Psoas muscle (tissue), 7 donors: ENCODE measurements at regions not wholly inside any gene's neighbourhood (a gene's known extent, or its start where the extent isn't known, plus 50 kb on each side); places are given as distances from the start of the nearest gene placed in this dataset.

ENCODE experiments used
- ATAC-seq, 4 donors: fragments of 200-7000 bp; cut with Tn5 transposase; one replicate each; pipeline ENCODE4 v1.9.1; 2020; ENCODE audit warnings: moderate library complexity in 3 of 4, mild to moderate bottlenecking in 2 of 4
- DNase-seq, 2 donors: peaks; one replicate each; pipeline ENCODE4 v3.0.0-alpha.2; 2020
- H3K27ac ChIP-seq: fragments of 200-600 bp; one replicate; pipeline ENCODE4 v1.8.0; 2022
- H3K27me3 ChIP-seq, 3 donors: fragments of 200-600 bp in 1 of 3; one replicate each; pipeline versions ENCODE4 v1.6.1 to v1.8.0; 2013 to 2022; ENCODE audit warnings: low read length in 2 of 3, mild to moderate bottlenecking in 2 of 3, moderate library complexity in 1 of 3; ENCODE audit not compliant: insufficient read depth in 3 of 3
- H3K36me3 ChIP-seq, 2 donors: fragments of 200-600 bp in 1 of 2; one replicate each; pipeline versions ENCODE4 v1.6.1 to v1.8.0; 2013 to 2022; ENCODE audit warnings: low read depth in 1 of 2, mild to moderate bottlenecking in 1 of 2, moderate library complexity in 1 of 2; ENCODE audit not compliant: insufficient read depth in 1 of 2
- H3K4me1 ChIP-seq: fragments of 200-600 bp; one replicate; pipeline ENCODE4 v1.8.0; 2022
- H3K4me3 ChIP-seq: fragments of 200-600 bp; one replicate; pipeline ENCODE4 v1.8.0; 2022; ENCODE audit warnings: mild to moderate bottlenecking
- H3K9me3 ChIP-seq: fragments of 200-600 bp; one replicate; pipeline ENCODE4 v1.8.0; 2022
- WGBS, 3 donors: extraction: QIAGEN DNeasy Blood & Tissue Kit; methylation state at CpG; one replicate each; pipeline versions ENCODE4 v1.1.6 to v1.1.7; 2013; 5-methylcytosine and 5-hydroxymethylcytosine counted together
- intact Hi-C, 2 donors: fragments of 100-400 bp; cut with DNase I; formaldehyde crosslinking; loops; one replicate each; pipeline versions ENCODE4 v1.11.0 to v1.14.2; 2022
- TF ChIP-seq, protein P1 (sequence below): fragments of 200-600 bp; IDR thresholded peaks from one replicate; pipeline ENCODE4 v1.8.0; 2022; ENCODE audit warnings: antibody characterized with exemption
- donor health status: healthy with polysubstance abuse.
- donor health status: DM: no; HTN: no; CAD: no; lungs with moderate emphysema.
- donor health status: Bipolar disorder and iron deficiency.
- donor health status: healthy.
- donor health status: DM: yes; HTN: yes; CAD: no.
- donor health status: DM: no; HTN: no; CAD: no.
- donor health status: DM: yes; HTN: yes; CAD: no.

DNA sequence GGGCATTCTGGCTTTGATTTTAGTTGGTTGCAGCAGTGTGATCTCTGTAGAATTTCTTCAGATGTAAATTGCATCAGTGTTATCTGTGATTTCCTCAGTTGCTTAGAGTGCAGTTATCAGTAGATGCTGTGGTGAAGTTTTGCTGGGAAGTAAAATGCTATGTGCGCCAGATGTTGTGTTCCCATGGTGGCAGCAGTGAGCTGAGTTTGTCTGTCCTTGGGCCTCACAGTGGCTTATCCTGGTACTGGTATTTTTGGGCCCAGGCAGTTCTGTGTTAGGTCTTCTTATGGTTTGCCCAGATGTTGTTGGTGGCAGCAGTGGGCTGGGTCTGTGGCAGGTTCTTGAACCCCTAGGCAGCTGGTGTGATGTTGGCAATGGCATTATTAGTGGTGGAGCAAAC is 1242.1 kb downstream of the PLA2G4A start:
- DNase-seq (no peak), ATAC-seq (no peak)
- Histone ChIP-seq H3K27ac (no peak overlapping the region), H3K36me3 (no peaks in the 10 kb centered on the region), H3K4me1 (no peaks in the 10 kb centered on the region), H3K27me3 (peaks cover 0 to 3% (median 0%) of the 10 kb centered on the region in 3 donors), H3K9me3 (peaks cover 6% of the 10 kb centered on the region), H3K4me3 (no peak overlapping the region)
- 37 to 100% (median 98%) methylated on average over 1 of the region's 1 CpG for WGBS, 3 donors
- intact Hi-C loops = no loop called here
- TF ChIP-seq, protein P1, sequence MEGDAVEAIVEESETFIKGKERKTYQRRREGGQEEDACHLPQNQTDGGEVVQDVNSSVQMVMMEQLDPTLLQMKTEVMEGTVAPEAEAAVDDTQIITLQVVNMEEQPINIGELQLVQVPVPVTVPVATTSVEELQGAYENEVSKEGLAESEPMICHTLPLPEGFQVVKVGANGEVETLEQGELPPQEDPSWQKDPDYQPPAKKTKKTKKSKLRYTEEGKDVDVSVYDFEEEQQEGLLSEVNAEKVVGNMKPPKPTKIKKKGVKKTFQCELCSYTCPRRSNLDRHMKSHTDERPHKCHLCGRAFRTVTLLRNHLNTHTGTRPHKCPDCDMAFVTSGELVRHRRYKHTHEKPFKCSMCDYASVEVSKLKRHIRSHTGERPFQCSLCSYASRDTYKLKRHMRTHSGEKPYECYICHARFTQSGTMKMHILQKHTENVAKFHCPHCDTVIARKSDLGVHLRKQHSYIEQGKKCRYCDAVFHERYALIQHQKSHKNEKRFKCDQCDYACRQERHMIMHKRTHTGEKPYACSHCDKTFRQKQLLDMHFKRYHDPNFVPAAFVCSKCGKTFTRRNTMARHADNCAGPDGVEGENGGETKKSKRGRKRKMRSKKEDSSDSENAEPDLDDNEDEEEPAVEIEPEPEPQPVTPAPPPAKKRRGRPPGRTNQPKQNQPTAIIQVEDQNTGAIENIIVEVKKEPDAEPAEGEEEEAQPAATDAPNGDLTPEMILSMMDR = no peak

DNA sequence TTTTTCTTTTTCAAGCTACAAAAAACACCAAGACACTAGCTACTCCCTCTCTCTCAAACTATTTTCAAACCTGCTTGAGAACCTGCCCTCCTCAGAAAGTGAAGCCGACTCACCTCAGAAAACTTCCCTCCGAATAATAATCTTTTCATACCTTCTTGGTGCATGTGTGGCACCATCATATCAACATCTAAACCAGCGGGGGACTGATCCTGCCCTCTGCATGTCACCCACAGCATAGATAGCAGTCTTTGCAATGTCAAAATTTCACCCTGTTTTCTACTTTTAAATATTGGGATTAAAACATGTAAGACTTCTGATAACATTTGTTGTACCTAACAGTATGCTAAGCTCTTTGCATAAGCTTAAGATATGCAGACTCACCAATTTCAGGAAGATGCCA is 1260.3 kb downstream of the PLA2G4A start:
- TF ChIP-seq, protein P1 = no peak
- WGBS, 3 donors = 51 to 63% (median 62%) methylated on average over 3 of the region's 3 CpGs
- intact Hi-C loops = no loop called here
- peaks cover 0 to 2% (median 0%) of the 10 kb centered on the region in 3 donors for H3K27me3 ChIP-seq
- H3K4me1 ChIP-seq = no peaks in the 10 kb centered on the region
- DNase-seq (no peak), ATAC-seq (no peak)
- H3K9me3 ChIP-seq = no peaks in the 10 kb centered on the region
- H3K36me3 ChIP-seq = no peaks in the 10 kb centered on the region
- no peak overlapping the region for H3K4me3 ChIP-seq
- no peak overlapping the region for H3K27ac ChIP-seq

DNA sequence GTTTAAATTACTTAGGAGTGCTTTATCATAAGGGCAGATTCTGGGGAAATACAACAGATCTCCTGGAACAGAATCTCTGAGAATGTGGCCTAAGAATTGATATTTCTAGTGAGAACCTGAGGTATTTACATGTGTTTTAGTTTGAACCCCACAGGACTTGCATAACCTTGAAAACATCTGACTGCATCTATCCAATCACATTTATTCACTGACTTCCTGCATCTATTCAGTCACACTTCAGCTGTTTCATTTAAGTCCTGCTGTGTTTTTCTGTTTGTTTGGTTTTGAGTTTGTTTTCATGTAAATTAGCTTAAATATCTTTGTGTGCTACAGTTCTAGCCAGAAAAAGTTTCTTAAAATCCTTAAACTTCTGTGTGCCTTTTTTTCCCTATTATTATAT is 1260.7 kb downstream of the PLA2G4A start:
- no peak for DNase-seq
- no peak overlapping the region for H3K27ac ChIP-seq
- peaks cover 0 to 2% (median 0%) of the 10 kb centered on the region in 3 donors for H3K27me3 ChIP-seq
- no peaks in the 10 kb centered on the region for H3K36me3 ChIP-seq
- ATAC-seq = no peak
- H3K9me3 ChIP-seq = no peaks in the 10 kb centered on the region
- TF ChIP-seq, protein P1 = no peak
- no peak overlapping the region for H3K4me3 ChIP-seq
- intact Hi-C loops = no loop called here
- no peaks in the 10 kb centered on the region for H3K4me1 ChIP-seq

DNA sequence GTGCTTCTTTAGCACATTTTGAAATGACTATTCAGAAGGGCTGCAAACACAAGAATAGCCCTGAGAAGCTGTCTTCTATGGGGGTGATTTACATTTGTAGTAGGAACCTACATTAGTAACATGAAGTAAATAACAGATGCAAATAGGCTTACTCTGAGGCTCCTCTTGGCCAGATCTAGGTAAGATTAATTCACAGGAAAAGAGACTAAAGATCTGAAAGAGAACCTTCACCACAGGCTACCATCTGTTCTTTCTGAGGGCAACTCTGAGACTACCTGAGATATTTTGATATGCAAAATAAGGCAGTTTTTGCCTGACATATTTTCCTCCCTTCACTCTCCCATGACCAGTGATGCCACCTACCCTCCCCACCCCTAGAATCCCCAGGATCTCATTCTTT is 1267.8 kb downstream of the PLA2G4A start:
- Histone ChIP-seq H3K36me3 (no peaks in the 10 kb centered on the region), H3K27me3 (peaks cover 0 to 2% (median 0%) of the 10 kb centered on the region in 3 donors), H3K4me3 (no peak overlapping the region), H3K9me3 (no peaks in the 10 kb centered on the region), H3K27ac (no peak overlapping the region), H3K4me1 (no peaks in the 10 kb centered on the region)
- ATAC-seq (no peak), DNase-seq (no peak)
- intact Hi-C loops = no loop called here
- TF ChIP-seq, protein P1 = no peak

DNA sequence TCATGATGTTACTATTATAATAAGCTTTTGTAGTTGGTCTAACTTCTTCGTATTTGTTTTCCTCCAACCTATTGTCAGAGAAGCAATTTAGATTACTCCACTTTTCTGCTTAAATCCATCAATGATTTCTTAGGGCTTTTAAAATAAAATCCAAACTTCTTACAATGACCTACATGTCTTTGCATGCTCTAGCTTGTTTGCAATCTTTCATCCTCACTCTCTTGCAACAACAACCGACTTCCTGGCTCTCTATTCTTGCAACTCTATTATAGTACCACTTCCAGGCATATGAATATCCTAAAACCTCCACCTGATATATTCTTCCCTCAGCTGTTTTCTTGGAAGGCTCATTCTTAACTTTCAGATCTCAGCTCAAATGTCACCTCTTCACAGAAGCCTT is 1288.7 kb downstream of the PLA2G4A start:
- H3K4me3 ChIP-seq = no peak overlapping the region
- ATAC-seq = no peak
- TF ChIP-seq, protein P1 = no peak
- DNase-seq = no peak
- H3K9me3 ChIP-seq = no peaks in the 10 kb centered on the region
- H3K36me3 ChIP-seq = no peaks in the 10 kb centered on the region
- H3K27ac ChIP-seq = no peak overlapping the region
- WGBS, 3 donors = 73 to 82% (median 78%) methylated on average over 2 of the region's 2 CpGs
- intact Hi-C loops = no loop called here
- H3K4me1 ChIP-seq = no peaks in the 10 kb centered on the region
- no peaks in the 10 kb centered on the region for H3K27me3 ChIP-seq
